Dermis blood vessel endothelial cell (primary cell): ENCODE measurements at regions not wholly inside any gene's neighbourhood (a gene's known extent, or its start where the extent isn't known, plus 50 kb on each side); places are given as distances from the start of the nearest gene placed in this dataset.
"Not testable (repeated sequence)": the region's sequence is repeated elsewhere in the genome, so short reads cannot be mapped to it uniquely, and the experiment has no call there.

ENCODE experiments used
- DNase-seq: peaks from one replicate; pipeline ENCODE4 v3.0.0; 2010

- DNase-seq, result peak; percentile 17
Observed at GRCh38 chr12:105659355-105660075, 329.0 kb downstream of the C12orf75 start.

GRCh38 chr12:105664765-105665164 lies 334.3 kb downstream of the C12orf75 start:
- not testable (repeated sequence) for DNase-seq

GRCh38 chr12:105665366-105665765 lies 334.9 kb downstream of the C12orf75 start:
- no peak for DNase-seq

- no peak for DNase-seq
Observed at GRCh38 chr12:105667973-105668743, 337.7 kb downstream of the C12orf75 start.

- DNase-seq, result no peak
Observed at GRCh38 chr12:105670672-105671071, 340.2 kb downstream of the C12orf75 start.

- DNase-seq, result no peak
Observed at GRCh38 chr12:105671720-105672119, 341.2 kb downstream of the C12orf75 start.

- DNase-seq, result peak; percentile 4
Observed at GRCh38 chr12:105672121-105672975, 341.9 kb downstream of the C12orf75 start.

GRCh38 chr12:105674871-105675699 lies 344.6 kb downstream of the C12orf75 start:
- DNase-seq, result peak; percentile 6

GRCh38 chr12:105676694-105677093 lies 346.2 kb downstream of the C12orf75 start:
- DNase-seq, result peak; percentile 2

GRCh38 chr12:105677672-105678071 lies 347.2 kb downstream of the C12orf75 start:
- DNase-seq, result no peak

- no peak for DNase-seq
Observed at GRCh38 chr12:105679982-105680381, 349.5 kb downstream of the C12orf75 start.

- DNase-seq, result no peak
Observed at GRCh38 chr12:105681341-105681740, 350.9 kb downstream of the C12orf75 start.

- not testable (repeated sequence) for DNase-seq
Observed at GRCh38 chr12:105682821-105683220, 352.3 kb downstream of the C12orf75 start.

GRCh38 chr12:105683836-105684235 lies 353.3 kb downstream of the C12orf75 start:
- DNase-seq, result not testable (repeated sequence)

GRCh38 chr12:105698075-105698474 lies 367.6 kb downstream of the C12orf75 start:
- no peak for DNase-seq

- no peak for DNase-seq
Observed at GRCh38 chr12:105699209-105699608, 368.7 kb downstream of the C12orf75 start.

GRCh38 chr12:105704787-105705186 lies 374.3 kb downstream of the C12orf75 start:
- no peak for DNase-seq

GRCh38 chr12:105705235-105705634 lies 374.7 kb downstream of the C12orf75 start:
- peak; percentile 4 for DNase-seq

- peak; percentile 86 for DNase-seq
Observed at GRCh38 chr12:105705765-105706164, 375.3 kb downstream of the C12orf75 start.

- peak; percentile 32 for DNase-seq
Observed at GRCh38 chr12:105706321-105706972, 376.0 kb downstream of the C12orf75 start.

- no peak for DNase-seq
Observed at GRCh38 chr12:105706973-105707334, 376.5 kb downstream of the C12orf75 start.
